AG10803 (cell line): ENCODE measurements at regions not wholly inside any gene's neighbourhood (a gene's known extent, or its start where the extent isn't known, plus 50 kb on each side); places are given as distances from the start of the nearest gene placed in this dataset.

Source experiments
- DNase-seq: peaks from one replicate; pipeline ENCODE4 v3.0.0; 2010; ENCODE audit warnings: low read depth
- H3K4me3 ChIP-seq: 2 replicates; pipeline ENCODE4 v1.5.1; 2011; ENCODE audit warnings: mild to moderate bottlenecking, low read length, control low read depth
- CTCF ChIP-seq: conservative IDR thresholded peaks from 2 replicates; pipeline ENCODE4 v1.5.1; 2011; ENCODE audit warnings: mild to moderate bottlenecking, low read length, control low read depth, inconsistent platforms

- TF ChIP-seq CTCF = no peak
- DNase-seq = no peak
- no peak overlapping the region for H3K4me3 ChIP-seq
Observed at GRCh38 chr10:85315657-85316056, 987.3 kb downstream of the CCSER2 start.

- TF ChIP-seq CTCF = no peak
- no peak overlapping the region for H3K4me3 ChIP-seq
Observed at GRCh38 chr10:85316276-85316675, 987.9 kb downstream of the CCSER2 start.

GRCh38 chr10:85317827-85318226, 989.4 kb downstream of the CCSER2 start:
- DNase-seq = no peak
- no peak for TF ChIP-seq CTCF

More at GRCh38 chr10:85316276-85316675, 987.9 kb downstream of the CCSER2 start:
- DNase-seq = no peak

GRCh38 chr10:85318809-85319807, 990.7 kb downstream of the CCSER2 start:
- no peak overlapping the region for H3K4me3 ChIP-seq
- no peak for TF ChIP-seq CTCF
- no peak for DNase-seq

More at GRCh38 chr10:85317827-85318226, 989.4 kb downstream of the CCSER2 start:
- H3K4me3 ChIP-seq = no peak overlapping the region

- DNase-seq = no peak
- no peak for TF ChIP-seq CTCF
- no peak overlapping the region for H3K4me3 ChIP-seq
Observed at GRCh38 chr10:85319826-85320225, 991.4 kb downstream of the CCSER2 start.

GRCh38 chr10:85333594-85333993, 1005.2 kb downstream of the CCSER2 start:
- no peak for DNase-seq
- no peak overlapping the region for H3K4me3 ChIP-seq
- no peak for TF ChIP-seq CTCF

GRCh38 chr10:85362401-85362800, 1004.2 kb downstream of the GRID1 start:
- no peak overlapping the region for H3K4me3 ChIP-seq
- DNase-seq = no peak
- no peak for TF ChIP-seq CTCF
